ENCODE measurements at regions not wholly inside any gene's neighbourhood (a gene's known extent, or its start where the extent isn't known, plus 50 kb on each side); places are given as distances from the start of the nearest gene placed in this dataset.
"Not testable (repeated sequence)": the region's sequence is repeated elsewhere in the genome, so short reads cannot be mapped to it uniquely, and the experiment has no call there.

DNA sequence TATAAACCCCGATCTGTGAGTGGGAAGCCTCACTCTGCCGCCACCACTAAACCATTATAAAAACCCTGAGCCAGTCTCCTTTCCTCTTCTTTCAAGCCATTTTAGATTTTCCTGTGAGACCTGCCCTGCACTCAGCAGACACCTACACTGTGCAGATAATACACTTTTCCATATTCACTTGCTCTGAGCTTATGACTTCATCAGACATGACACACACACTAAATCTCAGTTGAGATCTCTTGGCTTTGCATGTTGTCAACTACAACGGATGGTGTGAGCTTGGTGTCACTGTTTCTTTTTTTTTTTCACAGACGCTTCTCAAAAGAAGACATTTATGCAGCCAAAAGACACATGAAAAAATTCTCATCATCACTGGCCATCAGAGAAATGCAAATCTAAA is 814.3 kb downstream of the TMEM121 start:
- DNase-seq; H3K36me3 ChIP-seq; intact Hi-C loops (cut with micrococcal nuclease); H3K4me3 ChIP-seq; H3K9me3 ChIP-seq (replicated peaks); H3K4me1 ChIP-seq; H3K27ac ChIP-seq (replicated peaks); H3K27me3 ChIP-seq (ENCODE audit: low read depth): not testable (repeated sequence)

DNA sequence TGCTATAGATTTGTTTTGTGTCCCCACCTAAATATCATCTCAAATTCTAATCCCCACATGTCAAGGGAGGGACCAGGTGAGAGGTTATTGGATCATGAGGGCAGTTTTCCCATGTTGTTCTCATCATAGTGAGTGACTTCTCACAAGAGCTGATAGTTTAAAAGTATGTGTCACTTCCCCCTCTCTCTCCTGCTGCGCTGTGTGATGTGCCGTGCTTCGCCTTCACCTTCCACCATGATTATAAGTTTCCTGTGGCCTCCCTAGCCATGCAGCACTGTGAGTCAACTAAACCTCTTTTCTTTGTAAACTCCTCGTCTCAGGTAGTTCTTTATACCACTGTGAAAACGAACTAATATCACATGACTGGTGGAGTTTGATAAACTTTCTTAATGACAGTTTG is 814.8 kb downstream of the TMEM121 start:
- H3K4me3 ChIP-seq; H3K4me1 ChIP-seq; DNase-seq; H3K9me3 ChIP-seq (replicated peaks); H3K27ac ChIP-seq (replicated peaks); H3K27me3 ChIP-seq (ENCODE audit: low read depth); H3K36me3 ChIP-seq; intact Hi-C loops (cut with micrococcal nuclease): not testable (repeated sequence)

DNA sequence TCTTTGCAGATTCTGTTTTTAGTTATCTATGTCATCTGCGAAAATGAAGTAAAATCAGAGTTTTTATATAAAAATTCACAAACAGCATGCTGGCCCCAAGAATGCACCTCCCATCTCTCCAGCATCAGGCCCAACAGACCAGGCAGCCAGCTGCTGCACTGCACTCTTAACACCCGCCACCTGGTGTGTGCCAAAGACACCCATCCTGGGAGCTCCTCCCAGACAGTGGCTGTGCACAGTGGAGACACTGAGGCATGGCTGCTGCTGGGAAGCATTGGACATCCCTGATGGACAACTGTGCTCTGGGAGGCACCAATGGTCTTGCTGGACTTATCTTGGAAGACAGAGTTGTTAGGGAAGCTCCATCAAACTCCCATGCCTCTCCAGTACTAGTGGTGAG is 817.2 kb downstream of the TMEM121 start:
- Histone ChIP-seq H3K4me1 (no peaks in the 10 kb centered on the region), H3K27ac (replicated peaks) (no peak overlapping the region), H3K9me3 (replicated peaks) (no peaks in the 10 kb centered on the region), H3K27me3 (ENCODE audit: low read depth) (peaks cover 10% of the 10 kb centered on the region), H3K36me3 (no peaks in the 10 kb centered on the region), H3K4me3 (no peak overlapping the region)
- intact Hi-C loops (cut with micrococcal nuclease), result no loop called here
- TF ChIP-seq, protein P1, sequence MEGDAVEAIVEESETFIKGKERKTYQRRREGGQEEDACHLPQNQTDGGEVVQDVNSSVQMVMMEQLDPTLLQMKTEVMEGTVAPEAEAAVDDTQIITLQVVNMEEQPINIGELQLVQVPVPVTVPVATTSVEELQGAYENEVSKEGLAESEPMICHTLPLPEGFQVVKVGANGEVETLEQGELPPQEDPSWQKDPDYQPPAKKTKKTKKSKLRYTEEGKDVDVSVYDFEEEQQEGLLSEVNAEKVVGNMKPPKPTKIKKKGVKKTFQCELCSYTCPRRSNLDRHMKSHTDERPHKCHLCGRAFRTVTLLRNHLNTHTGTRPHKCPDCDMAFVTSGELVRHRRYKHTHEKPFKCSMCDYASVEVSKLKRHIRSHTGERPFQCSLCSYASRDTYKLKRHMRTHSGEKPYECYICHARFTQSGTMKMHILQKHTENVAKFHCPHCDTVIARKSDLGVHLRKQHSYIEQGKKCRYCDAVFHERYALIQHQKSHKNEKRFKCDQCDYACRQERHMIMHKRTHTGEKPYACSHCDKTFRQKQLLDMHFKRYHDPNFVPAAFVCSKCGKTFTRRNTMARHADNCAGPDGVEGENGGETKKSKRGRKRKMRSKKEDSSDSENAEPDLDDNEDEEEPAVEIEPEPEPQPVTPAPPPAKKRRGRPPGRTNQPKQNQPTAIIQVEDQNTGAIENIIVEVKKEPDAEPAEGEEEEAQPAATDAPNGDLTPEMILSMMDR (IDR thresholded peaks at IDR 0.05; ENCODE audit: borderline replicate concordance), result no peak
- DNase-seq, result no peak

DNA sequence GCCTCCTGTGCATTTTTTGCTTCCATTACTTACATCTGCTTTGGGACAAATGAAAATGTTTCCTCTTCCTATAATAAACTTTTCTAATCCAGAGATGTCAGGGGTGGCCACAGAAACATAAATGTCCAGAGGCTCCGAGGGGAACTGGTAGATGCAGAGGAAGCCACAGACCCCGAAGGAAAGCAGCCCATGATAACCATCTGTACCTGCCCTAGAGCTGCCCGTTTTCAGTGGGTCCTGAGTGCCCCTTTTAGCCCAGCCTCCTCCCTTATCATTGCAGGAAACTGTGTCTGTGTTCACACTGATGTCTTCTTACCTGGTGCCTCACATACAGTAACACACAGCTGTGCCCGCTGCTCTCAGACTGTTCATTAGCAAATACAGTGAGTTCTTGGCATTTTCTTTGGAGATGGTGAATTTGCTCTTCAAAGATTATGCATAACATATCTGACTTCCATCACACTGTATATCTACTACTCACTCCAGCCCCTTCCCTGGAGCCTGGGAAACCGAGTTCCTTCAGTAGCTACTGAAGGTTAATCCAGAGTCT is 817.8 kb downstream of the TMEM121 start:
- H3K27me3 ChIP-seq (ENCODE audit: low read depth); intact Hi-C loops (cut with micrococcal nuclease); H3K9me3 ChIP-seq (replicated peaks); DNase-seq; H3K4me1 ChIP-seq; H3K27ac ChIP-seq (replicated peaks); H3K36me3 ChIP-seq; H3K4me3 ChIP-seq: not testable (repeated sequence)

DNA sequence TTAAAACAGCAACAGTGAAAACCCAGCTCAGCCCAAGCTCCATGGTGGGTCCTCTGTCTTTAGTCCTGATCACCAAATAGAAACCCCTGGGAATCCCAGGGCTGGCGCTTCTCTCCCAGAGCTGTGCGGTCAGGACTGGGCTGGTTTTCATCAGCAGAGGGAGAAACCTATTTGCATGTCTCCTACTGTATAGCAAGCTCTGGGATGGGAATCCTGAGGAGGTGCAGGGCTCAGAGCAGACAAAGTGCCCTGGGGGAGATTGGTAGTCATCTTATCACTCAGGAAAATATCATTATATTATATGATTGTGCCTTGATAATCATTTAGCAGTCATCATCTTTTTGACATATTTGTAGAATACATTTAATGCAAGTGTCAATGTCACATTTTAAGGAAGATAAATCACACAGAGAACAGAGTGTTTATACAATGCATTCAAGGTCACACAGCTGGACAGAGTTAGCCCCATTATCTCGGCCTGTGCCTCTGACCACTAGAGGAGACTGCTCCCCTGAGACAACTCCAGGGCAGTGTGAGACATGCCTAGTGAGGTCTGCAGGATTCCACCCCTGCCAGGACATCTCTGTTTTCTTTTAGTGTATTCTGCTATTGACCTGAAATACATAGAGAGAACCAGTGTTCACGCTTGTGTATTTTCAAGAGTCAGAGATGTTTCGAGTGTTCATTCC is 818.6 kb downstream of the TMEM121 start:
- H3K9me3 ChIP-seq (replicated peaks); H3K27me3 ChIP-seq (ENCODE audit: low read depth); intact Hi-C loops (cut with micrococcal nuclease); H3K36me3 ChIP-seq; H3K4me1 ChIP-seq; DNase-seq; H3K4me3 ChIP-seq; H3K27ac ChIP-seq (replicated peaks): not testable (repeated sequence)

DNA sequence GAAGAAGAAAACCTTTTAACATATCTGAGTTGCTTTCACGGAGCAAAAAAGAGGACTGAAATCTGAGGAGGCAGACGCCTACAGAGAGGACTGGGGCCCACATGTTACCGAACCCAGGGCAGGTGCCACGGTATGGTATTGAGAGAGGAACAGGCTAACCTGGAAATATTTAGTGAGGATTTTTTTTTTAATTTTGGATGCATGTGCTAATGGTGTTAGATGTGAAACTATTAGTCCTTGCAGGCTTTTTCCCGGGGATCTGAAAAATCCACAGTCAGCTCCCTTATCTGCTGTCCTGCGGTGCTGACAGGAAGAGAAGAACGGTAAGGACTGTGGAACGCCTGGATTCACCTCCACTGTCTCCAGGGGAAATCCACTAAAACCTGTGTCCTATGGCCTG is 819.7 kb downstream of the TMEM121 start:
- no peaks in the 10 kb centered on the region for H3K9me3 ChIP-seq (replicated peaks)
- no peak for DNase-seq
- no peaks in the 10 kb centered on the region for H3K36me3 ChIP-seq
- H3K4me1 ChIP-seq, result no peaks in the 10 kb centered on the region
- no peak overlapping the region for H3K4me3 ChIP-seq
- intact Hi-C loops (cut with micrococcal nuclease), result no loop called here
- H3K27me3 ChIP-seq (ENCODE audit: low read depth), result peaks cover 7% of the 10 kb centered on the region
- no peak overlapping the region for H3K27ac ChIP-seq (replicated peaks)
- TF ChIP-seq, protein P1 (IDR thresholded peaks at IDR 0.05; ENCODE audit: borderline replicate concordance), result no peak

DNA sequence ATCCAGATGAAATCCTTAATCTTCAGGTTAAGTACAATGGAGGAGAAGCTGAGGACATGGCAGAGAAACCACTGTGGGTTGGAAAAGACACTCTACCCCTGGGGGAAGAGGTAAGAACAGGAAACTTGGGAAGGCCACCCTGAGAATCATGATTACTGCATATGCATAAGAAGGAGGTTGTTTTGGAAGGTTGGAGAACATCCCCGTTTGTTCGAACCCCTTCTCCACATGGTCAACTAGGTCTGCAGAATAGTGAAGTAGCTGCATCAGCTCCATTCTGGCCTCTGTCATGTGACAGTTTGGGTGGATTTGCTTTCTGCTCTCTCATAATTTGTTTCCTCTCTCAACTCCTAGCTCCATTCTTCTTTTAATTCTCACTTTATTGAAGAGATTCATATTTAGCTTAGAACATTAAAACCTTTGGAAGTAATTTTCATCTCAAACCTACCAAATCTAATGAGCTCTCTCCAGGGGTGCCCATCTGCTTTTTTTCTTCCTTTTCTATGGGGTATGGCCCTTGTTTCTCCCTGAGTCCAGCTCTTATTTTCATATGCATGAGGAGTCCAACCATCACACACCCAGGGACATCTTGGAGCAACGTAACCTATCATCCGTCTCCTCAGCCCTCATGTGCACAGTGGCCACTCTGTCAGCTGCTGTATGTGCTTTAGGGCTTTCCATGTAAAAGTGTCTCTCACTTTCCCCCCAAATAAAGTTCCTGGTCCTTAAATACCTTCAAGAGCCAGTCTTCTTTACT is 820.3 kb downstream of the TMEM121 start:
- DNase-seq, result no peak

More for the DNA sequence above, 820.3 kb downstream of the TMEM121 start:
- Histone ChIP-seq H3K4me3 (no peak overlapping the region), H3K9me3 (replicated peaks) (no peaks in the 10 kb centered on the region), H3K4me1 (no peaks in the 10 kb centered on the region), H3K27ac (replicated peaks) (no peak overlapping the region), H3K36me3 (no peaks in the 10 kb centered on the region), H3K27me3 (ENCODE audit: low read depth) (peaks cover 7% of the 10 kb centered on the region)
- intact Hi-C loops (cut with micrococcal nuclease), result no loop called here
- TF ChIP-seq, protein P1 (IDR thresholded peaks at IDR 0.05; ENCODE audit: borderline replicate concordance), result no peak
